Fibroblast of skin of left quadriceps (primary cell): ENCODE measurements at regions not wholly inside any gene's neighbourhood (a gene's known extent, or its start where the extent isn't known, plus 50 kb on each side); places are given as distances from the start of the nearest gene placed in this dataset.

Experiments
- DNase-seq, 2 experiments: peaks; one replicate each; pipeline ENCODE4 v3.0.0-alpha.2; 2013; ENCODE audit warnings: low read depth in 2 of 2

GRCh38 chr12:14275886-14276285 is 89.6 kb upstream of the ATF7IP start:
- DNase-seq = no peak

- no peak for DNase-seq
Observed at GRCh38 chr12:14278294-14278953, 87.1 kb upstream of the ATF7IP start.

GRCh38 chr12:14279845-14280244 is 85.6 kb upstream of the ATF7IP start:
- DNase-seq = no peak

- DNase-seq = no peak
Observed at GRCh38 chr12:14280921-14281320, 84.6 kb upstream of the ATF7IP start.

- no peak for DNase-seq
Observed at GRCh38 chr12:14281539-14281938, 83.9 kb upstream of the ATF7IP start.

- DNase-seq = no peak
Observed at GRCh38 chr12:14283489-14284144, 81.9 kb upstream of the ATF7IP start.

- DNase-seq = no peak
Observed at GRCh38 chr12:14284184-14284722, 81.2 kb upstream of the ATF7IP start.

- DNase-seq = no peak
Observed at GRCh38 chr12:14289601-14290000, 75.9 kb upstream of the ATF7IP start.

GRCh38 chr12:14290951-14291350 is 74.5 kb upstream of the ATF7IP start:
- DNase-seq = no peak

- no peak for DNase-seq
Observed at GRCh38 chr12:14303661-14304155, 61.8 kb upstream of the ATF7IP start.

GRCh38 chr12:14307004-14307403 is 58.5 kb upstream of the ATF7IP start:
- DNase-seq = no peak

- DNase-seq = no peak
Observed at GRCh38 chr12:14308516-14308915, 57.0 kb upstream of the ATF7IP start.

- DNase-seq = no peak
Observed at GRCh38 chr12:14310866-14311265, 54.6 kb upstream of the ATF7IP start.

- no peak for DNase-seq
Observed at GRCh38 chr12:14313379-14314138, 51.9 kb upstream of the ATF7IP start.

- no peak for DNase-seq
Observed at GRCh38 chr12:14314801-14315200, 50.7 kb upstream of the ATF7IP start.

- no peak for DNase-seq
Observed at GRCh38 chr12:14315501-14315900, 50.0 kb upstream of the ATF7IP start.
